ENCODE measurements at regions not wholly inside any gene's neighbourhood (a gene's known extent, or its start where the extent isn't known, plus 50 kb on each side); places are given as distances from the start of the nearest gene placed in this dataset.

DNA sequence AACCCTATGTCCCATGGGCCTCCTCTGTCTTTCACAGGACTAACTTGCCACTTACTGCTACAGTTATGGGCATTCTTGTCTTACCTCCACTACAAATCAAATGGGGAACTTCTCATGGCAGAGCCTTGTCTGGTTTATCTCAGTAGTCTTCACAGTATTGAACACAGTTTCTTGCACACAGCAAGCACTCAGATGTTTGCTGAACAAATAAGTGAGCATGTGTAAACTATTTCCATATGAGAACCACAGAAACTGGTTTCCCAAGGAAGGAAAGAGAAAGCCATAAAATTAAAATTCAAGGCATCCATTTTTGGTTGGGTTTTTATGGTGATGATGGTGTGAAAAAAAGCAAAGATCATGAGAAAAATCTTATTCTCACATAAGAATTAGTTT is 189.2 kb downstream of the MEX3B start:
- no peaks in the 10 kb centered on the region for H3K9me3 ChIP-seq (ENCODE audit: control insufficient read depth in 2 of 3, insufficient read depth in 1 of 3, low read length in 3 of 3)
- no peaks in the 10 kb centered on the region for H3K27me3 ChIP-seq (ENCODE audit: control insufficient read depth, insufficient read depth, low read length)
- H3K27ac ChIP-seq (ENCODE audit: low read depth in 2 of 2, low read length in 2 of 2) = no peak overlapping the region
- DNase-seq (no peak), FAIRE-seq (no peak)
- H3K9ac ChIP-seq (ENCODE audit: low read length in 3 of 3) = no peak overlapping the region
- no peaks in the 10 kb centered on the region for H3K36me3 ChIP-seq (ENCODE audit: control insufficient read depth in 2 of 3, insufficient read depth in 3 of 3, low read length in 3 of 3)
- H3K4me3 ChIP-seq (ENCODE audit: low read length in 3 of 3) = no peak overlapping the region
- no peak for TF ChIP-seq CTCF (IDR thresholded peaks at IDR 0.05; ENCODE audit: borderline replicate concordance, extremely low read depth, insufficient read depth)
- no peaks in the 10 kb centered on the region for H3K4me1 ChIP-seq (ENCODE audit: control insufficient read depth in 2 of 3, insufficient read depth in 2 of 3, low read depth in 1 of 3, low read length in 3 of 3)
- intact Hi-C loops (cut with DNase I) = no loop called here

- Histone ChIP-seq H3K36me3 (ENCODE audit: control insufficient read depth in 2 of 3, insufficient read depth in 3 of 3, low read length in 3 of 3) (no peaks in the 10 kb centered on the region), H3K27me3 (ENCODE audit: control insufficient read depth, insufficient read depth, low read length) (no peaks in the 10 kb centered on the region), H3K27ac (ENCODE audit: low read depth in 2 of 2, low read length in 2 of 2) (no peak overlapping the region), H3K4me1 (ENCODE audit: control insufficient read depth in 2 of 3, insufficient read depth in 2 of 3, low read depth in 1 of 3, low read length in 3 of 3) (no peaks in the 10 kb centered on the region), H3K9me3 (ENCODE audit: control insufficient read depth in 2 of 3, insufficient read depth in 1 of 3, low read length in 3 of 3) (no peaks in the 10 kb centered on the region), H3K9ac (ENCODE audit: low read length in 3 of 3) (no peak overlapping the region), H3K4me3 (ENCODE audit: low read length in 3 of 3) (no peak overlapping the region)
- intact Hi-C loops (cut with DNase I) = no loop called here
- no peak for TF ChIP-seq CTCF (IDR thresholded peaks at IDR 0.05; ENCODE audit: borderline replicate concordance, extremely low read depth, insufficient read depth)
- FAIRE-seq (no peak), DNase-seq (no peak)
These were observed 189.7 kb downstream of the MEX3B start for GRCh38 chr15:81856001-81856633.

DNA sequence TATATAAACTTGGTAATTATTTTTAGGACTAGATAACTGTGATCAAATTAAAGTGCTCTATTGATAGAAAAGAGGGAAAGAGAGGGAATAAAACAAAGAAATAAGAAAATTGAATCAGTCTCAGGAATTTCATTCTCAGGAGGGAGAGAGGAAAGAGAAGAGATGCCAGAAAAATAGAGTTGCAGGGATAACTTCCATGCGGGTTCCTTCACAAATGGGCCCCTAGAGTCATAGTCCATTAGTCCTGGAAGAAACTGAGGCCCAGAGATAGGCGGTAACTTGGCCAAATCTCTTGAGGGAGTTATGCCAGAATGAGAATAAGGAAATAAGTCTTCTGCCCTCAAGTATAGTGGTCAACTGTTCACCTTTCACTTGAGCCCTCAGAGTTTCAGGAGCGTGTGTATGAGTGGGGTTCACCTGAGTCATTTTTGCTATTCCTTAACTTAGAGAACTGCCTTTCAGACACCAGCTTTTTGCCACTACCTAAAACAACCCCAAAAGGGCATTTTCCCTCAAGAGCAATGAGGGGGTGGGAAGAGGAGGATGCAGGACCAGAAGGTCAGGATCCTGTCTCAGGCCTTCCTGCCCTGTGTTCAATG is 192.6 kb downstream of the MEX3B start:
- intact Hi-C loops (cut with DNase I) = no loop called here
- Histone ChIP-seq H3K4me1 (ENCODE audit: control insufficient read depth in 2 of 3, insufficient read depth in 2 of 3, low read depth in 1 of 3, low read length in 3 of 3) (no peaks in the 10 kb centered on the region), H3K27me3 (ENCODE audit: control insufficient read depth, insufficient read depth, low read length) (no peaks in the 10 kb centered on the region), H3K27ac (ENCODE audit: low read depth in 2 of 2, low read length in 2 of 2) (no peak overlapping the region), H3K36me3 (ENCODE audit: control insufficient read depth in 2 of 3, insufficient read depth in 3 of 3, low read length in 3 of 3) (no peaks in the 10 kb centered on the region), H3K9ac (ENCODE audit: low read length in 3 of 3) (no peak overlapping the region), H3K4me3 (ENCODE audit: low read length in 3 of 3) (no peak overlapping the region), H3K9me3 (ENCODE audit: control insufficient read depth in 2 of 3, insufficient read depth in 1 of 3, low read length in 3 of 3) (no peaks in the 10 kb centered on the region)
- no peak for TF ChIP-seq CTCF (IDR thresholded peaks at IDR 0.05; ENCODE audit: borderline replicate concordance, extremely low read depth, insufficient read depth)
- FAIRE-seq (no peak), DNase-seq (no peak)

All from kidney (tissue), 13 donors.